Neural cell (in vitro differentiated cells): ENCODE measurements at regions not wholly inside any gene's neighbourhood (a gene's known extent, or its start where the extent isn't known, plus 50 kb on each side); places are given as distances from the start of the nearest gene placed in this dataset.

Source experiments
- CTCF ChIP-seq: fragments of 450-650 bp; IDR thresholded peaks from 2 replicates; pipeline ENCODE4 v1.5.1; 2014; ENCODE audit warnings: antibody characterized with exemption, mild to moderate bottlenecking, moderate library complexity; ENCODE audit not compliant: poor library complexity, severe bottlenecking
- EZH2 ChIP-seq: fragments of 200-600, 300-800 bp; shearing (Covaris generic), sonication (generic); IDR thresholded peaks from 2 replicates; pipeline ENCODE4 v1.6.1; 2014; ENCODE audit warnings: antibody characterized with exemption, low read length, borderline replicate concordance, mild to moderate bottlenecking; ENCODE audit not compliant: insufficient read depth, poor library complexity, severe bottlenecking
- POLR2AphosphoS5 ChIP-seq: IDR thresholded peaks from 2 replicates; pipeline ENCODE4 v1.6.1; 2012
- TF ChIP-seq, protein P1 (sequence below): IDR thresholded peaks from 2 replicates; pipeline ENCODE4 v1.6.1; 2012; ENCODE audit warnings: borderline replicate concordance

DNA sequence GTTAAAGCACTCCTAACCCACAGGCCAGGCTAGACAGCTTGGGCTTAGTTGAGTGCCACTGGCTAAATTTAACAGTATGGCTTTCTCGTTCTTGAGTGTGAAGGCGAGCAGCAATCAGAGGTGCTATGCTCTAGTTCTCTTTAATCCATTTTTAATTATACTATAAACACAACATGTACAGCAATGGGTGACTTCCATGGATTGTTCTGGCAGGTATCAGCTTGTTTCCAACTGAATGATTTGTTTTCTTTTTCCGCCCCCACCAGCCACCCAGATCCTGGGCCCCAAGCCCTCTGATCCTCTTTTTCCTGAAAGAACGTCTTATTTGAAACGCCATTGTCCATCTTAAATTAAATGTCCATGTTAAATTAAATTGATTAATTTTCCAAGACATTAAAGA is 244.8 kb downstream of the IKZF2 start:
- no peak for TF ChIP-seq CTCF
- no peak for TF ChIP-seq EZH2
- TF ChIP-seq, protein P1, sequence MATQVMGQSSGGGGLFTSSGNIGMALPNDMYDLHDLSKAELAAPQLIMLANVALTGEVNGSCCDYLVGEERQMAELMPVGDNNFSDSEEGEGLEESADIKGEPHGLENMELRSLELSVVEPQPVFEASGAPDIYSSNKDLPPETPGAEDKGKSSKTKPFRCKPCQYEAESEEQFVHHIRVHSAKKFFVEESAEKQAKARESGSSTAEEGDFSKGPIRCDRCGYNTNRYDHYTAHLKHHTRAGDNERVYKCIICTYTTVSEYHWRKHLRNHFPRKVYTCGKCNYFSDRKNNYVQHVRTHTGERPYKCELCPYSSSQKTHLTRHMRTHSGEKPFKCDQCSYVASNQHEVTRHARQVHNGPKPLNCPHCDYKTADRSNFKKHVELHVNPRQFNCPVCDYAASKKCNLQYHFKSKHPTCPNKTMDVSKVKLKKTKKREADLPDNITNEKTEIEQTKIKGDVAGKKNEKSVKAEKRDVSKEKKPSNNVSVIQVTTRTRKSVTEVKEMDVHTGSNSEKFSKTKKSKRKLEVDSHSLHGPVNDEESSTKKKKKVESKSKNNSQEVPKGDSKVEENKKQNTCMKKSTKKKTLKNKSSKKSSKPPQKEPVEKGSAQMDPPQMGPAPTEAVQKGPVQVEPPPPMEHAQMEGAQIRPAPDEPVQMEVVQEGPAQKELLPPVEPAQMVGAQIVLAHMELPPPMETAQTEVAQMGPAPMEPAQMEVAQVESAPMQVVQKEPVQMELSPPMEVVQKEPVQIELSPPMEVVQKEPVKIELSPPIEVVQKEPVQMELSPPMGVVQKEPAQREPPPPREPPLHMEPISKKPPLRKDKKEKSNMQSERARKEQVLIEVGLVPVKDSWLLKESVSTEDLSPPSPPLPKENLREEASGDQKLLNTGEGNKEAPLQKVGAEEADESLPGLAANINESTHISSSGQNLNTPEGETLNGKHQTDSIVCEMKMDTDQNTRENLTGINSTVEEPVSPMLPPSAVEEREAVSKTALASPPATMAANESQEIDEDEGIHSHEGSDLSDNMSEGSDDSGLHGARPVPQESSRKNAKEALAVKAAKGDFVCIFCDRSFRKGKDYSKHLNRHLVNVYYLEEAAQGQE = no peak
- TF ChIP-seq POLR2AphosphoS5 = no peak
